GM21447 (cell line): ENCODE measurements at regions not wholly inside any gene's neighbourhood (a gene's known extent, or its start where the extent isn't known, plus 50 kb on each side); places are given as distances from the start of the nearest gene placed in this dataset.
"Not testable (repeated sequence)": the region's sequence is repeated elsewhere in the genome, so short reads cannot be mapped to it uniquely, and the experiment has no call there.

Experiments used
- ATAC-seq: cut with Tn5 transposase; IDR thresholded peaks from one replicate; pipeline ENCODE4 v1.9.1; 2021; ENCODE audit not compliant: unreplicated experiment

DNA sequence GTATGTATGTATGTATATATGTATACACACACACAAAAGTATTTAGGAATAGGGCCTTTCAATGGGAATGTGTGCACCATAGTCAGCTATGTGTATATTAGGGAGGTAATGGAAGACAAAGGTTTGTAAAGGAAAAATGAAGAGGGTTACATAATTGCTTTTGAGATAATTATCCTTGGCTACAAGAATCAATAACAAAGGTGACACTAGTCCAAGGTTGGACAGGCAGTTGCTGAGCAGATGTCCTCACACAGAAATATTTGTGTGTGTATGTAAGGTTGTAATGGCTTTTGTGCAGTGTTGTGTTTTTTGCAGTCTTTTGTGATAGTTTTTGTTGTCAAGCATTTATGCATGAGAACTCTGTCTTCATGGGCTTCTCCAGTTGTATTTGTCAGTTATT lies 157.9 kb upstream of the MARCKS start:
- ATAC-seq: no peak

DNA sequence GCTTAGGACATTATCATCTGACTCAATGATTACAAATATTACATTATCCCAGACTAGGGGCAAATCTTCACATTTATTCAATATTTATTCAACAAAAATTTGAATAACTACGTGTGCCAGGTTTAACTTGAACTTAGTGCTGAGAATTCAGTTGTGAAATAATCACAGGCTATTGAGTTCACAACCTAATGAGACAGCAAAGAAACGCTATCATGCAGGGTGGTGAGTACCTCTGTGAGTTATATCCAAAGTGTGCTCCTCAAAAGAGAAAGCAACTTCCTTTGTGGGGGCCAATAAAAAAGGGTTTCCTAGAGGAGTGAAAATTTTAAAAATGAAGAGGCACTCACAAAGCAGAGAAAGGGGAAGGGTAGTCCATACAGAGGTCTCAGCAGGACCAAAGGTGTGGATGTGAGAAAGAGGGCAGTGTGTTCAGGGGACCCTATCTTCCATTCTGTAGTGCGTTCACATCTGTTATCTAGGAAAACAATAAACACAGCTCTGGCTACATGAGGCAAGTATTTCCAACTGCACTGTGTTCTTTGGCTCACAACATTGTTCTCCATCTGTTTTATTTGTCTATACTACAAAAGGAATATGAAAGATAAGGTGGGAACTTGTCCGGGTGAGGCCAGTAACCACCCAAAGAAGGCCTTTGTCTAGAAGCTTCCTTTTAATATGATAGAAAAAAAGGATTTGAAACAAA lies 155.4 kb upstream of the MARCKS start:
- ATAC-seq: no peak

DNA sequence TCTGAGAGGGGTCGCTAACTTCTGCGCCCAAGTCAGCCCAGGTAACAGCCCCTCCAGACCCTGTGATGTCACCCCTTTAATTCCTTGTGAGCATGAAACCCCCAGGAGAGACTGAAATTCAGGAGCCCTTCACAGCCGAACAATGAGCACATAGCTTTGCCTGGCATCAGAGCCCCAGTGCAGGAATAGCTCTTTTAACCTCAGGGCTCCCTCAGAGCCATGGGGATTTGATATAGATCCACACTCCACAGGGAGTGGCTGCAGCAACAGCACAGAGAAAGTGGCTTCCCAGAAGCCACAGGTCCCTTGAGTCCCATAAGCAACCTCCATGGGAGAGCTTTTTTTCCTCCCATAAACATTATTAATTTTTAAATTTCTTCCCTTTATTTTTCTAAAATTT lies 150.0 kb upstream of the MARCKS start:
- ATAC-seq: no peak

DNA sequence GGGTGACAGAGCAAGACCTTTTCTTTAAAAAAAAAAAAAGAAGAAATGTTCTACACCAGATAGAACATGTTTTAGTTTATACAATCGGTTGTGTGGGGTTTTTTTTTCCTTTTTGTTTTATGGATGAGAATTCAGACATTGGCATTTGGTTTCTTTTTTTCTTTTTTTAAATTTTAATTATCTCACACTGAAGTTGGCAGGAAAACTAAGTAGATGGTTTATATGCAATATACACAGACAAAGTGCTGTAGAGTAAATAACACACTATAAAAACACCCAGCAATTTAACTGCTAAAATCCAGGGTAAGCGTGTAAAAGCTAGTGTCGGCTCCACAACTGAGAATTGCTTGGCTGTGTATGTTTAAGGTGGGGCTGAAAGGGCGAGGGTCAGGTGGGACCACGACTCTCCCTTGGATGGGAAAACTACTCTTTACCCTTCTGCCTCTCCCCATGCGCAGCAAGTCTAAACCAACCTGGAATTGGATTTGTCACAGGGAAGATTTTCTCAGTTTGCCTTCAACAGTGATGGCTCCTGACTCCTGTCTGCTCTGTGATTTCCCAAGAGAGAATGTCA lies 147.1 kb upstream of the MARCKS start:
- no peak for ATAC-seq

DNA sequence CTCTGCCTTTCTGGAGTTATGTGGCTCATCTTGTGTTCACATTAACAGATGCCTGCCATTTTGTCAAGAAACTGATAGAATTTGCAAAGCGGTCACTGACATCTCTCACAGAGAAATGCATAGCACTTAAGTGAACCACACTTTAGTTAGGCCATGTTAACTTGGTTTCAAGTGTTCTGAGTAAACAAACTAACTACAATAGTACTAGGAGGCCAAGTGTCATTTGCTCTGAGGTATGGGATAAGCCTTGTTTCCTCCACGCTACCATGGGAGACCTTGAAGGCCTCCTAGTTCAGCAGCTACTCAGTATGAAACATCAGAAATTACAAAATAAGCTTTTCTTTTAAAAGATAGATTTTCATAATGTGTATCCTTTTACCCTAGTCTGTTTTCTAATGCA lies 143.5 kb upstream of the MARCKS start:
- no peak for ATAC-seq

DNA sequence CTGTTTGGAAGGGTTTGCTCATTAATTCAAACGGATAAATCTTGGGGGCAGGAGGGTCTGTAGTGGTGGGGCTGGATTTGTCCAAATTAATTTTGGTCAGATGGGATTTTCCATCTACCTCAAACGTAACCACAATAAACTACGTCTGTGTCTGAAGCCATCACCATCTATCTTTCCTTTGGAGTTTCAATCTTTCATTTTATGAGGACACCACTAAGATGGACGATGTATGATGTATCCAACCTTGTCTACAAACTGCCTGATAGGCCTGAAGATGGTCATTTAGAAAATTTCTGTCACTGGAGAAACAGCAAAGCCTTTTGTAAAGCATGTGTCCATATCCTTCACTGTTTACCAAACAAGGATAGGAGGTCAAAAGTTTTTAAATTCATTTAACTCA lies 138.6 kb upstream of the MARCKS start:
- ATAC-seq: no peak

DNA sequence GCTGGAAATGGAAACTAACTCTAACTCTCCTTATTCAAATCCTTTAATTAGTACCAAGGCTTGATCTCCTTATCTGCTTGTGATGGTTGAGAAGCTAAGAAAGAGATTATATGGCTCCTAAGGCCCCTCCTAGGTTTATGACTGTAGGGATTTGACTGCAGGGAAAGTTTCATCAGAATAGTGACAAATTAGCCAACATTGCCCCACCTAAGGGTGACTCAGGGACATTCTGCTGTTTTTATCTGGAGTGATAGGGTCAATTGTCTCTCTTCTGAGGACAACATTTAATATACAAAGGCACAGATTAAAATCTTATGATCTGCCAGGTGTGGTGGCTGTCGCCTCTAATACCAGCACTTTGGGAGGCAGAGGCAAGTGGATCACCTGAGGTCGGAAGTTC lies 138.1 kb upstream of the MARCKS start:
- ATAC-seq: no peak

DNA sequence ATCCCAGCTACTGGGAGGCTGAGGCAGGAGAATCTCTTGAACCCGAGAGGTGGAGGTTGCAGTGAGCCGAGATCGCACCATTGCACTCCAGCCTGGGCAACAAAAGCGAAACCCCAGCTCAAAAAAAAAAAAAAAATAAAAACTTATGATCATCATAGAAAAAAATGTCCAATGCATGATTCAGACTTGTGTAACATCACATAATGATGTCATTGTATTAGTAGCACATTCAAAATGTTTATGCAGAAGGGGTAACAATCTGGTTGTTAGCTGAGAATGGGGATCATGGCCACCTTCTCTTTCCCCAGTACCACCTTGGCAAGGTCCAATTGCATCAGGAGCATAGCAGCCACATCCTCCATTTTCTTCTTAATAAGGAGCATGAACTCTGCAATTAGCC lies 137.6 kb upstream of the MARCKS start:
- no peak for ATAC-seq

DNA sequence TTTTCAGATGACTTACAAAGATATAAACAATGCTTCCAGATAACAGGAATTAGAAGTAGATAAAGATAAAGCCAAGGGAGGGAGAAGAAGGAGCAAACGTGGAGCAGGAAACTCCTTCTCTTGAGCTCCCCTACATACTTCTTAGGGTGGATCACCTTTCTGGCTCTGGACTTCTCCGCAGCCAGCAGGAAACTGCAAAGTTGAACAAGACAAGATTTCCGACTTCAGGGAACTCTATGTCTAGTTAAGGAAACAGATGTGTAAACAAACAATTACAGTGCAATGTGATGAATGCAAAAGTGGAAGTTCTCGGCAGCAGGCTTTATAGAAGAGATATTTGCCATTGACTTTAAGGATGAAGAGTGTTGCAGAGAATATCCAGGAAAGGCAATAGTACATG lies 134.0 kb upstream of the MARCKS start:
- no peak for ATAC-seq

DNA sequence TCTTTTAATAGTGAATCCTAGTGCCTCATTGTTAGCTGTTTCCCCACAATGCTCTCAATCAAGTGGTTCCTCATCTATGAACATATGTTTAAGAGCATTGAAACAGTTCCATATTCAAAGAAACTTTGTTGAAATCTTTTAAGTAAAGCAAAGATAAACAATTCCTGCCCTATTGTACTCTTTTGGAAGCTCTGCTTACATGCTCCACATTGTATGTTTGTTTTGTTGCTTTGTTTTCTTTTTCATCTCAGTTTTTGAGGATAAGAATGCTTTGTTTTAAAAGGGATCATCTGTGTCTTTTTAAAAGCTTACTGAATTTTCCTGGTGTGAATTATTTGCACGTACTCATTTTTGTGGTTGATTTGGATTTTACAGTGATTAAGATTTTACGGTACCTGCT lies 132.2 kb upstream of the MARCKS start:
- not testable (repeated sequence) for ATAC-seq

DNA sequence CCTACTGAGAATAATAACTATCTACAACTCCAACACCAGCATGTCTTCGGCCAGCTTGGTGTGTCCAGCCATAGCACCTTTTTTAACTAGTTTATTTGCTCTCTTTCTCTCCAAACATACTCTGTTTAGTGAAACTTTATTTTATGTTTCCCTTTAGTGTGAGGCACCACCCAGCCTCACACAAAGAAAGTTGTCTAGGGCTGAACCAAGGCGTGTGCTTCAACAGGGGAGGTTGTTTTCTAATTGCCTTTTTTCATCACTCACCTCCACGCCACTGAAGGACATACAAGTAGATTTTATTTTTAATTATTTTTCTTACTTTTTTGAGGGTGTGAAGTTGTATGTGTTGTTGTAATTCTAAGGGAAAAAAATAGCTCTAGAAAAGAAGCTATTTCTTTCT lies 125.6 kb upstream of the MARCKS start:
- ATAC-seq: no peak

DNA sequence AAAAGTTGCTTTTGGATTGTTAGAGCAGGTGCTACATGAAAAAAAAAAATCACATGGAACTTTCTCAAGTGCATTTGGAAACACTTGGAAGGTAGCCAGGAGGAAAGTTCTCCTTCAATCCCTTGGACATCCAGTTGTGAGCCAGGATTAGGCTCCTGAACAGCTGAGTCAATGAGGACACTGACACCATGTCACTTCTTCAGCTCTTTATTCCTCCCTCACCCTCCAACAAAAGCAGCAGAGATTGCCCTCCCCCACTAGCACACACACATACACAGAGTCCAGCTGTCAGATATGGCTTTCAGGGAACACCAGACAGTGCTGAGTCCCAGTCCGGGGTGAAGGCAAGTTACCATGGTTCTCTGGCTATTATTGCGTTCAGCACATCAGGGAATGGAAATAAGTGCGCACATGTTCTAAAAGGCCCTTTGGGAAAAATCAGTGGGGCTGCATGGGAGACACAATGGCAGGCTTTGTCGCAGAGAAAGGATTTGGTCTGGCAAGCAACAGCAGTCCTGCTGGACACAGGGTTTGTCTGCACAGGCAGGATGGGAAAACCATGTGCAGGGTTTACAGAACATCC lies 124.7 kb upstream of the MARCKS start:
- ATAC-seq: no peak

DNA sequence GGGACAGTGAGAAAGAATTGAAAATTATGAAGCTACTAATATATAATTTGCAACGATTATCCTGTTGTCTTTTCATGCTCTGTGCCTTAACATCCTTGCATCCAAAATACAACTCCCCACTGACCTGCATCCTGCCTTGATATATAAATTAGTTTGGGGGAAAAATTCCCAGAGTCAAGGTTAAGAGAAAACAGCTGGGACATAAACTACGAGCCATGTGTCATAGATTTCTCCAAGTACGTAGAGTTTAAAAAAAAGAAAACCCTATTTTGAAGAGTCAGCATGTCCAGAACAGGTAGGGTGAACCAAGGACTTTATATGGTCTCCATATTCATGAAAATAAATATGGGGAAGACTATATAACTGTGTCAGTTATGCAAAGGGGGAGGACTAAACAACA lies 123.8 kb upstream of the MARCKS start:
- no peak for ATAC-seq

DNA sequence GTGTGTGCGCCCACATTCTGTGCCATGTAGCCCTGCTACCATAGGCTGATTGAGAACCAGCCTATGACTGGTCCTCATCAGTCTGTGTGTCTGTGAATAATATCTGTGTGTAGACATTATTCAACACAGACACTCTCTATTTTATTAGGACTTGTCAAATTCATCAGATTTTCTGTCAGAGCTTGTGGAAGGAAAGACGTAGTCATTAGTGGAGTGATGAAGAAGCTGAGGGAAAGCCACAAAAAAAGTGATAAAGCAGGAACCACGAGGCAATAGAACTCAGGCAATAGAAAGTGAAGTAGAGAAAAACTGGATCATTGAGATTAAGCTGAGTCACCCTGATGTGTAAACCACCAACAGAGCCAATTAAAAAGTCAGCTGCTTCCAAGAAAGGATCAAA lies 122.2 kb upstream of the MARCKS start:
- no peak for ATAC-seq

DNA sequence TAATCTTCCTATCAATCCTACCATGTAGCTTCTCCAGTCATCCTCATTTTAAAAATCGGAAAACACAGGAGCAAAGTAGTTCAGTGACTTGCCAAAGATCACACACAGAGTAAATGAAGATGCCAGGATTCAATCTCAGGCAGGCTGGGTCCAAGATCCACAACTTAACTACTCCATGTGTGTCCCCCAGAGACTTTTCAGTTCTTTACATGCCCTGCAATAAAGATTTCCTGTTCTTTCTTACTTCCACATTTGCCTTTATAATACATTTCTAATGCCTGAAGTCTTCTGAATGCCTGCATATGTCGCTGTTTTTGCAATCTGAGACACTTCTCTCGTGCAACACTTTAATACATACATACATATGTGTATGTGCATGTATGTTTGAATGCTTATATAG lies 121.7 kb upstream of the MARCKS start:
- no peak for ATAC-seq

DNA sequence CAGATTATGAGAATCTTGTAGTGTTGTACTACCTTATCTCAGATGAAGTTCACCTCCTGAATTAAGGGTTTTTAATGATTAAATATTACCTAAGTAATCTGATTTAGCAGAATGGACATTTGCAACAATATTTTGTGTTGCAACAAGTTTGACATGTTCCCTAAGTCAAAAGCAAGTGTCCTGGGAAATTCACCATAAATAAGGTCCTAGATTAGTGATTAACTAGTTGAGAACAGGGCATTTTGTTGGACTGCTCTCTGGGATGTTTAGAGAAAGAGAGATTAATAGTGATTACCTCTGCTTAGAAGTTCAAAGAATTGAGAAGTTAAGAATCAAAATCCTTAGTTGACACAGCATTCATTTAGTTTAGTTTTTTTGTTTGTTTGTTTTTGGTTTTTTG lies 120.2 kb upstream of the MARCKS start:
- no peak for ATAC-seq

DNA sequence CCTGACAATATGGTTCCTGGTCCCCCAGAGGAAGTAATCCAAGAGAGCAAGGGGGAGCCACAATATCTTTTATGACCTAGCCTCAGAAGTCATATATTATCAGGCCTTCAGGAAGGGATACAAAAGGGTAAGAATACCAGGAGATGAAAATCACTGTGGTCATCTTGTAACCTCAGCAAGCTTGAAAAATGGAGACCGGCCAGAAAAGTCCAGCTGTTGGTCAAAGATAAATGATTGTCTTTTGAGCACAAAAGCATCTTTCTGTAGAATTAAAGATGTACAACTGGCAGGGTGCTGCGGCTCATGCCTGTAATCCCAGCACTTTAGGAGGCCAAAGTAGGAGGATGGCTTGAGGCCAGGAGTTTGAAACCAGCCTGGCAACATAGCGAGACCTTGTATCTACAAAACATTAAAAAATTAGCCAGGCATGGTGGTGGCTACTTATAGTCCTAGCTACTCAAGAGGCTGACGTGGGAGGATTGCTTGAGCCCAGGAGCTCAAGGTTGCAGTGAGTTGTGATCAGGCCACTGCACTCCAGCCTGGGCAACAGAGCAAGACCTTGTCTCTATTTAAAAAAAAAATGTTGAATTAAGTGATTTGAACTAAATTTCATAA lies 118.0 kb upstream of the MARCKS start:
- no peak for ATAC-seq

DNA sequence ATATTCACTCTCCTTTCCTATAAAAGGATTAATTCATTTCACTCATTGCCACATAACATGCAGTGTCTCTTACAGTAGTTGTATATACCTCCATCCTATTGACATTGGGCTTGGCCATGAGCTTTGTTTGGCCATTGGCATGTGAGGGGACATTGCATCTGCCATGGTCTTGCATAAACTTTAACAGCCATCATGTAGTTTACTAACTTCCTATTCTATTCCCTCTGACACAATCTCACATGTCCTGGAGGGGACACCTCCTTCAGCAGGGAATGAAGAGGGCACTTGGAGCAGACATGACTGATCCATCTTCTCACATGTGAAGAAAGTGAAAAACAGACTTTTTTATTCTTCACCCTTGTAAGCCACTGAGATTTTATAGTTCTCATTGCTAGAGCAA lies 115.5 kb upstream of the MARCKS start:
- no peak for ATAC-seq

DNA sequence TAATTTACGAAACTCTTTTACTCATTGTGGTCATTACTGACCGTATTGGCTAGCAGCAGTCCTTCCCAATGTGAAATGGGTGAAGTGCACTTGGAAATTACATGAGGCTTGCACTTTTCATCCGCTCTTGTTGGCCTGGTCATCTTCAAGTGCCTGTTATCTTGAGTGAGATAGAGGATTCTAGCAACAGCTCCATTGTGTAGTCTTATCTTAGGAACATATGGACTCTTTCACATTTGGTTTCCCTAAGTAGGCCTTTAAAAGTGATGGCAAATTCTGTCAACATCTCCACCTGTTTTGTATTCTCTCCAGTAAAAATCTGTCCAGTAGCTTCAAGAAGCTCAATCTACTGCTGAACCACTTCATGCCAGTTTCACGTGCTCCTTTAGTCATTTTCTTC lies 114.8 kb upstream of the MARCKS start:
- ATAC-seq: no peak

DNA sequence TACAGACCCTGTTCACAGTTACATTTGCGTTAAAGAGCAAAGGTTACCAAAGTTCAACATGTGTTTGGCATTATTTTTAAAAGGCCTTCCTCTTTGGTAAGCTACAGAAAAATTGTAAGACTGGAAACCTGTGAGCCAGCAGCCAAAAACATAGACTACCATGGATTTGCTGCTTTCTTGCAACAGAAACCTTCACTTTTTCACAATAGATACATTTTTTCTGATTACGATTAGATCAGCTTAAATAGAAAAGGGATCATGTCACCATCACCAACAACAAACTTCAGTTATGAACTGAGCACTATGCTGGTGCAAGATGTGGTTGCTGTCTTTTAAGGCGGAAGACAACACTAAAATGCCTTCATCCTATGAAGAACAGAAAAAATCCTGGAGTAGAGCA lies 112.3 kb upstream of the MARCKS start:
- no peak for ATAC-seq

DNA sequence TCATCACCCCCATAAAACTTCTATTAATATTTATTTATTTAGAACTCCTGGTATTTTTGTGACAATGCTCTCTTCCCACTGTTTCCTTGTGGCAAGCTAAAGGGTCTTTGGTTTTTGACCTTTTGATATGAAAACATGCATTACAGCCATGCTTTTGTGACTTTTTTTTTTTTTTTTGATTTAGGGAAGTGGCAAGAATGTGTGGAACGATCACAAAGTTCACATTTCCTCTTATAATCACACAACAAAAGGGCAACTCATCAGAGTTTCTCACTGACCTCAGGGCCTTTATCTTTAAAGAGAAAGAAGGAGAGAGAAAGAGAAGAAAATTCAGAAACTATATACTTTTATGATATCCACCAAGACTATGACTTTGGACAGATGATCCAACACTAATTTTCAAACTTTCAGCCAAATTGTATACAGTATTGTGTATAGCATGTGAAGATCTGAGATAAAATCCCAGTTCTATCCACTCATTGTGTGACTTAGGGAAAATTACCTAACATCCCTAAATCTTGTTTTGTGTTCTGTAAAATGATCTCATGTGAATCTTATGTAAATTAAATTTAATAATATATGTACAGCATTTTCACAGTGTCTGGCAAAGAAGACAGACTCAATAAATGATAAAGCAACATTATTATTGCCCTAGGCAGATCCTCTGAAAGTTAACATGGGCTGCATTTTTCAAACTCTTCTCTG lies 106.8 kb upstream of the MARCKS start:
- ATAC-seq: no peak

DNA sequence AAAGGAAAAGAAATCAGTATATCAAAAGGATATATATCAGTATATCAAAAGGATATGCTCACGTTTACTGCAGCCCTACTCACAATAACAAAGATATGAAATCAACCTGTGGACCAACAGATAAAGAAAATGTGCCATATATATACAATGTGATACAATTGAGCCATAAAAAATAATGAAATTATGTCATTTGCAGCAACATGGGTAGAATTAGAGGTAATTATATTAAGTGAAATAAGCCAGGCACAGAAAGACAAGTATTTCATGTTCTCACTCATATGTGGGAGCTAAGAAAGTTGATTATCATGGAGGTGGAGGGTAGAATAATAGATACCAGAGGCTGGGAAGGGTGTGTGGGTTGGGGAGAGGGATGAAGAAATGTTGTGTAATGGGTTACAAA lies 102.9 kb upstream of the MARCKS start:
- ATAC-seq: no peak
